ENCODE measurements at regions not wholly inside any gene's neighbourhood (a gene's known extent, or its start where the extent isn't known, plus 50 kb on each side); places are given as distances from the start of the nearest gene placed in this dataset.

GRCh38 chr11:28992996-28993395 lies 884.8 kb downstream of the METTL15 start:
- no peak for DNase-seq (ENCODE audit: low read depth in 3 of 3)

GRCh38 chr11:28984231-28984630 lies 876.0 kb downstream of the METTL15 start:
- DNase-seq (ENCODE audit: low read depth in 3 of 3): no peak

- DNase-seq (ENCODE audit: low read depth in 3 of 3): no peak
Observed at GRCh38 chr11:28983780-28984179, 875.6 kb downstream of the METTL15 start.

GRCh38 chr11:28981381-28981780 lies 873.2 kb downstream of the METTL15 start:
- no peak for DNase-seq (ENCODE audit: low read depth in 3 of 3)

- DNase-seq (ENCODE audit: low read depth in 3 of 3): no peak
Observed at GRCh38 chr11:28976801-28977145, 868.6 kb downstream of the METTL15 start.

- DNase-seq (ENCODE audit: low read depth in 3 of 3): no peak
Observed at GRCh38 chr11:28976012-28976800, 868.0 kb downstream of the METTL15 start.

- no peak for DNase-seq (ENCODE audit: low read depth in 3 of 3)
Observed at GRCh38 chr11:28969832-28970231, 861.6 kb downstream of the METTL15 start.

- no peak for DNase-seq (ENCODE audit: low read depth in 3 of 3)
Observed at GRCh38 chr11:28966951-28967350, 858.8 kb downstream of the METTL15 start.

- DNase-seq (ENCODE audit: low read depth in 3 of 3): no peak
Observed at GRCh38 chr11:28965819-28966218, 857.6 kb downstream of the METTL15 start.

- no peak for DNase-seq (ENCODE audit: low read depth in 3 of 3)
Observed at GRCh38 chr11:28964811-28965210, 856.6 kb downstream of the METTL15 start.

GRCh38 chr11:28963187-28963586 lies 855.0 kb downstream of the METTL15 start:
- no peak for DNase-seq (ENCODE audit: low read depth in 3 of 3)

GRCh38 chr11:28962502-28962901 lies 854.3 kb downstream of the METTL15 start:
- DNase-seq (ENCODE audit: low read depth in 3 of 3): no peak

GRCh38 chr11:28961726-28962125 lies 853.5 kb downstream of the METTL15 start:
- DNase-seq (ENCODE audit: low read depth in 3 of 3): no peak

- DNase-seq (ENCODE audit: low read depth in 3 of 3): no peak
Observed at GRCh38 chr11:28956446-28956845, 848.3 kb downstream of the METTL15 start.

- no peak for DNase-seq (ENCODE audit: low read depth in 3 of 3)
Observed at GRCh38 chr11:28951191-28951590, 843.0 kb downstream of the METTL15 start.

GRCh38 chr11:28939381-28939780 lies 831.2 kb downstream of the METTL15 start:
- no peak for DNase-seq (ENCODE audit: low read depth in 3 of 3)

- no peak for DNase-seq (ENCODE audit: low read depth in 3 of 3)
Observed at GRCh38 chr11:28938091-28938490, 829.9 kb downstream of the METTL15 start.

- DNase-seq (ENCODE audit: low read depth in 3 of 3): no peak
Observed at GRCh38 chr11:28932940-28933339, 824.8 kb downstream of the METTL15 start.

GRCh38 chr11:28924004-28924403 lies 815.8 kb downstream of the METTL15 start:
- DNase-seq (ENCODE audit: low read depth in 3 of 3): no peak

- DNase-seq (ENCODE audit: low read depth in 3 of 3): no peak
Observed at GRCh38 chr11:28922386-28922981, 814.3 kb downstream of the METTL15 start.

- DNase-seq (ENCODE audit: low read depth in 3 of 3): no peak
Observed at GRCh38 chr11:28919194-28919593, 811.0 kb downstream of the METTL15 start.

GRCh38 chr11:28913883-28914282 lies 805.7 kb downstream of the METTL15 start:
- no peak for DNase-seq (ENCODE audit: low read depth in 3 of 3)

- DNase-seq (ENCODE audit: low read depth in 3 of 3): no peak
Observed at GRCh38 chr11:28911829-28912228, 803.6 kb downstream of the METTL15 start.

GRCh38 chr11:28910926-28911325 lies 802.7 kb downstream of the METTL15 start:
- no peak for DNase-seq (ENCODE audit: low read depth in 3 of 3)

Measured in stimulated activated CD4-positive, alpha-beta T cell treated with anti-CD3 and anti-CD28 coated beads, TNF-alpha, amount 100 ng/mL, for 48 hours (primary cell).